ENCODE measurements at regions not wholly inside any gene's neighbourhood (a gene's known extent, or its start where the extent isn't known, plus 50 kb on each side); places are given as distances from the start of the nearest gene placed in this dataset.

GRCh38 chr9:91157883-91158282 is 203.8 kb downstream of the AUH start:
- TF ChIP-seq CTCF (conservative IDR thresholded peaks at IDR 0.05; ENCODE audit: low read depth, low read length): no peak
- H3K4me3 ChIP-seq (ENCODE audit: low read depth, low read length): no peak overlapping the region
- no peak for DNase-seq (ENCODE audit: low read depth)

GRCh38 chr9:91158286-91158685 is 203.4 kb downstream of the AUH start:
- no peak for TF ChIP-seq CTCF (conservative IDR thresholded peaks at IDR 0.05; ENCODE audit: low read depth, low read length)
- no peak overlapping the region for H3K4me3 ChIP-seq (ENCODE audit: low read depth, low read length)
- DNase-seq (ENCODE audit: low read depth): no peak

GRCh38 chr9:91158946-91159345 is 202.8 kb downstream of the AUH start:
- H3K4me3 ChIP-seq (ENCODE audit: low read depth, low read length): no peak overlapping the region
- DNase-seq (ENCODE audit: low read depth): no peak
- TF ChIP-seq CTCF (conservative IDR thresholded peaks at IDR 0.05; ENCODE audit: low read depth, low read length): no peak

DNA sequence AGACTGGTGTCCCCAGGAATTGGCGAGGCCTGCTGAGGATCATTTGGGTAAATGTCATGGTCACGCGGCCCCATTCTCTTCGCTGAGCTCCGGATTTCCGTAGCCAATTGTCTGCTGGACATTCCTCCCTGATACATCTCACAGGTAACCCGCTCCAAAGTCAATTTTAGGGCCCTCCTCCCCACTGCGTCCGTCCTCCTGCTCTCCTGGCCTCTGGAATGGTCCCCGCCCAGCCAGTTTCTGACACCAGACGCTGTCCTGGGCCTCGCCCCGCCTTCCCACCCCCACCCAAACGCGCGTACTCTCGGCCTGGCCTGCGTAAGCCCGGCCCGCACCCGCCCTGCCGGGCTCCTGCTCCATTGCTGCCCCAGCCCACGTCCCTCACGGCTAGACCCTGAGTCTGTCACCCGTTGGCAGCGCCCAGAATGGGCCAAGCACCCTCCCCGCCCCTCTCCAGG is 202.0 kb downstream of the AUH start:
- no peak for TF ChIP-seq CTCF (conservative IDR thresholded peaks at IDR 0.05; ENCODE audit: low read depth, low read length)
- no peak for DNase-seq (ENCODE audit: low read depth)
- H3K4me3 ChIP-seq (ENCODE audit: low read depth, low read length): no peak overlapping the region

GRCh38 chr9:91160181-91160580 is 201.5 kb downstream of the AUH start:
- H3K4me3 ChIP-seq (ENCODE audit: low read depth, low read length): no peak overlapping the region
- TF ChIP-seq CTCF (conservative IDR thresholded peaks at IDR 0.05; ENCODE audit: low read depth, low read length): no peak
- DNase-seq (ENCODE audit: low read depth): no peak

DNA sequence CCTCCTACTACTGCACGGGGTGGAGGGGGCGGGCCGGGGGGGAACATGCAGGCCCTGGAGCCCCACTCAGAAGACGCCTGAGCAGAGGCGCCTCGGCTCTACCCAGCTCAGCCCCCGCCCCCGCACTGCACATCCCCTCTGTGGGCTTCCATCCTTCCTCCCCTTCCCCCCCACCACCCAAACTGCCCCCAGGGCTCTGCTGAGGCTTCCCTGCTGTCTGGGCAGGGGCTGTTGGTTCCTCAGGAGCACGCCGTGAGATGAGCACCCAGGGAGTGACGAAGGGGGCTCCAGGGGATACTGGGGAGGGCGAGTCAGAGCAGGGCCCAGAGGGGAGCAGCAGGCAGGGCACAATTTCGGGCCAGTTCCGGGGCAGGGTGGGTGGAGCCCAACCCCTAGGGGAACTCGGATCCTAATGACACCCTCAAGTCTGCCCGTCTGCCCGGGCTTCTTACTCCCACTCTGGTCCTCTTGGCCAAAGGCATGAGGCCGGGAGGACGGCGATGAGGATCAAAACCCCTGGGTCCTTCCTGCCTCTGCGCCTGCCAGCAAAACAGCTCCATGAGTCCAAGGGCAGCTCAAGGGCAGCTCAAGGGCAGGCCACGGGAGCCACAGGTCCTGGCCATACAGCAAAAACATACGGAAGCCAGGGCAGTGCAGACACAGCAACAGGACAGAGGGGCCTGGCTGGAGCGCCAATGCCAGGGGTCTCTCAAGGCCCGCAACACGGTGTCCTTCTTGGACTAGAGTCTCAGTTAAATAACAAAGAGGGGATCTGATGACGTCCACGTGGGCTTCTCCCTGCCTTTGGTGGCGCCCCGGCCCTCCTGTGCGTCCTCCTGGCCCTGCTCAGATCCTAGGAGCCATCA is 200.9 kb downstream of the AUH start:
- TF ChIP-seq CTCF (conservative IDR thresholded peaks at IDR 0.05; ENCODE audit: low read depth, low read length): no peak
- no peak for DNase-seq (ENCODE audit: low read depth)

More for the DNA sequence above, 200.9 kb downstream of the AUH start:
- H3K4me3 ChIP-seq (ENCODE audit: low read depth, low read length): no peak overlapping the region

Data from epithelial cell of proximal tubule (primary cell).